ENCODE measurements at regions not wholly inside any gene's neighbourhood (a gene's known extent, or its start where the extent isn't known, plus 50 kb on each side); places are given as distances from the start of the nearest gene placed in this dataset.

- CTCF ChIA-PET (ENCODE audit: partially characterized antibody) = no interaction called here
- WGBS, 2 experiments (ENCODE audit: extremely low coverage in 1 of 2, insufficient coverage in 1 of 2, insufficient read length in 1 of 2, insufficient replicate concordance in 2 of 2, low coverage in 1 of 2, low lambda C conversion rate in 2 of 2, missing lambda C conversion rate in 1 of 2) = 66% methylated on average over 4 of the region's 4 CpGs; no CpG with 5 or more reads in 1 of the 2 experiments
- no peak overlapping the region for H3K4me3 ChIP-seq (ENCODE audit: extremely low read depth in 1 of 4, insufficient read depth in 2 of 4, low read depth in 3 of 4, low read length in 4 of 4)
Observed at GRCh38 chr18:28522236-28522635, 345.3 kb upstream of the CDH2 start.

More at GRCh38 chr18:28522236-28522635, 345.3 kb upstream of the CDH2 start:
- Histone ChIP-seq H3K56ac (replicated peaks; ENCODE audit: insufficient read length, low read depth, low read length) (no peak overlapping the region), H2BK12ac (ENCODE audit: low read depth, low read length) (no peak overlapping the region), H3K79me2 (ENCODE audit: control insufficient read depth in 1 of 2, insufficient read depth in 2 of 2, low read length in 2 of 2) (no peaks in the 10 kb centered on the region), H3K4me2 (ENCODE audit: insufficient read depth in 1 of 2, low read depth in 2 of 2, low read length in 2 of 2) (peak overlapping the region in 1 of 2 experiments; percentile 0; a peak in 1 of 4 replicates), H4K20me1 (replicated peaks in 1 of 2; ENCODE audit: control insufficient read depth in 1 of 2, insufficient read depth in 2 of 2, low read length in 2 of 2) (no peaks in the 10 kb centered on the region), H3K9me3 (ENCODE audit: insufficient read depth in 2 of 2, low read depth in 1 of 2, low read length in 1 of 2) (no peaks in the 10 kb centered on the region), H2BK120ac (replicated peaks; ENCODE audit: low read depth, low read length) (no peak overlapping the region), H3K18ac (ENCODE audit: extremely low read depth, low read length) (no peak overlapping the region), H2BK15ac (ENCODE audit: low read length) (no peak overlapping the region), H2BK5ac (ENCODE audit: low read depth, low read length) (no peak overlapping the region), H4K8ac (ENCODE audit: extremely low read depth, insufficient read depth, low read length) (no peak overlapping the region), H4K91ac (replicated peaks; ENCODE audit: insufficient read length, low read length) (no peak overlapping the region), H3K27me3 (replicated peaks in 1 of 4; ENCODE audit: control insufficient read depth in 3 of 4, extremely low read depth in 1 of 4, insufficient read depth in 3 of 4, low read length in 3 of 4) (no peaks in the 10 kb centered on the region), H4K5ac (ENCODE audit: insufficient read length, low read depth, low read length) (no peak overlapping the region), H3K4me1 (replicated peaks in 1 of 4; ENCODE audit: control insufficient read depth in 3 of 4, insufficient read depth in 4 of 4, low read length in 3 of 4) (peaks cover 0 to 4% (median 3%) of the 10 kb centered on the region in 4 experiments; a peak in 4 of 7 replicates), H3K9ac (replicated peaks in 1 of 4; ENCODE audit: extremely low read depth in 1 of 4, low read depth in 3 of 4, low read length in 3 of 4) (no peak overlapping the region), H3K4ac (replicated peaks; ENCODE audit: insufficient read length, low read depth, low read length) (no peak overlapping the region), H3K79me1 (ENCODE audit: low read depth, low read length) (no peaks in the 10 kb centered on the region), H2AK5ac (ENCODE audit: low read depth, low read length) (no peak overlapping the region), H3K23ac (ENCODE audit: insufficient read length) (no peak overlapping the region), H2BK20ac (ENCODE audit: low read length) (no peak overlapping the region), H2AFZ (ENCODE audit: low read length) (peak overlapping the region; percentile 20; the same call in 1 of the 2 replicates), H3K14ac (ENCODE audit: insufficient read length) (no peak overlapping the region), H3K36me3 (ENCODE audit: control insufficient read depth in 2 of 4, insufficient read depth in 4 of 4, low read length in 3 of 4) (no peaks in the 10 kb centered on the region), H3K27ac (ENCODE audit: low read depth, low read length) (no peak overlapping the region), H3K23me2 (ENCODE audit: low read depth, low read length) (no peaks in the 10 kb centered on the region)
- POLR2A ChIA-PET (ENCODE audit: partially characterized antibody) = no interaction called here
- FAIRE-seq (peak; percentile 48), DNase-seq (ENCODE audit: low read depth in 1 of 2, low spot score in 2 of 2) (no peak)
- TF ChIP-seq SP1 (IDR thresholded peaks at IDR 0.05; ENCODE audit: low read depth, low read length) = no peak
- TF ChIP-seq ASH2L (IDR thresholded peaks at IDR 0.05; ENCODE audit: low read length) = no peak
- TF ChIP-seq E2F6 (IDR thresholded peaks at IDR 0.05) = no peak
- no peak for TF ChIP-seq ATF2 (IDR thresholded peaks at IDR 0.05; ENCODE audit: low read length)
- no peak for TF ChIP-seq JUN (IDR thresholded peaks at IDR 0.05; ENCODE audit: low read depth, low read length)
